ENCODE measurements at regions not wholly inside any gene's neighbourhood (a gene's known extent, or its start where the extent isn't known, plus 50 kb on each side); places are given as distances from the start of the nearest gene placed in this dataset.

- peaks cover 27% of the 10 kb centered on the region for H3K36me3 Mint-ChIP-seq (ENCODE audit: unreplicated experiment)
- H3K27me3 Mint-ChIP-seq (ENCODE audit: unreplicated experiment): no peaks in the 10 kb centered on the region
- TF ChIP-seq, protein P1, sequence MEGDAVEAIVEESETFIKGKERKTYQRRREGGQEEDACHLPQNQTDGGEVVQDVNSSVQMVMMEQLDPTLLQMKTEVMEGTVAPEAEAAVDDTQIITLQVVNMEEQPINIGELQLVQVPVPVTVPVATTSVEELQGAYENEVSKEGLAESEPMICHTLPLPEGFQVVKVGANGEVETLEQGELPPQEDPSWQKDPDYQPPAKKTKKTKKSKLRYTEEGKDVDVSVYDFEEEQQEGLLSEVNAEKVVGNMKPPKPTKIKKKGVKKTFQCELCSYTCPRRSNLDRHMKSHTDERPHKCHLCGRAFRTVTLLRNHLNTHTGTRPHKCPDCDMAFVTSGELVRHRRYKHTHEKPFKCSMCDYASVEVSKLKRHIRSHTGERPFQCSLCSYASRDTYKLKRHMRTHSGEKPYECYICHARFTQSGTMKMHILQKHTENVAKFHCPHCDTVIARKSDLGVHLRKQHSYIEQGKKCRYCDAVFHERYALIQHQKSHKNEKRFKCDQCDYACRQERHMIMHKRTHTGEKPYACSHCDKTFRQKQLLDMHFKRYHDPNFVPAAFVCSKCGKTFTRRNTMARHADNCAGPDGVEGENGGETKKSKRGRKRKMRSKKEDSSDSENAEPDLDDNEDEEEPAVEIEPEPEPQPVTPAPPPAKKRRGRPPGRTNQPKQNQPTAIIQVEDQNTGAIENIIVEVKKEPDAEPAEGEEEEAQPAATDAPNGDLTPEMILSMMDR (IDR thresholded peaks at IDR 0.05; ENCODE audit: partially characterized antibody, unreplicated experiment): no peak
- no peak overlapping the region for H3K4me3 Mint-ChIP-seq (ENCODE audit: unreplicated experiment)
- no peak overlapping the region for H3K27ac Mint-ChIP-seq (ENCODE audit: unreplicated experiment)
- peaks cover 3% of the 10 kb centered on the region for H3K4me1 Mint-ChIP-seq (ENCODE audit: low read depth, unreplicated experiment)
- no peak for DNase-seq
- peaks cover 2% of the 10 kb centered on the region for H3K9me3 Mint-ChIP-seq (ENCODE audit: unreplicated experiment)
Measured at GRCh38 chr2:236464140-236464539, 105.5 kb upstream of the ACKR3 start.

DNA sequence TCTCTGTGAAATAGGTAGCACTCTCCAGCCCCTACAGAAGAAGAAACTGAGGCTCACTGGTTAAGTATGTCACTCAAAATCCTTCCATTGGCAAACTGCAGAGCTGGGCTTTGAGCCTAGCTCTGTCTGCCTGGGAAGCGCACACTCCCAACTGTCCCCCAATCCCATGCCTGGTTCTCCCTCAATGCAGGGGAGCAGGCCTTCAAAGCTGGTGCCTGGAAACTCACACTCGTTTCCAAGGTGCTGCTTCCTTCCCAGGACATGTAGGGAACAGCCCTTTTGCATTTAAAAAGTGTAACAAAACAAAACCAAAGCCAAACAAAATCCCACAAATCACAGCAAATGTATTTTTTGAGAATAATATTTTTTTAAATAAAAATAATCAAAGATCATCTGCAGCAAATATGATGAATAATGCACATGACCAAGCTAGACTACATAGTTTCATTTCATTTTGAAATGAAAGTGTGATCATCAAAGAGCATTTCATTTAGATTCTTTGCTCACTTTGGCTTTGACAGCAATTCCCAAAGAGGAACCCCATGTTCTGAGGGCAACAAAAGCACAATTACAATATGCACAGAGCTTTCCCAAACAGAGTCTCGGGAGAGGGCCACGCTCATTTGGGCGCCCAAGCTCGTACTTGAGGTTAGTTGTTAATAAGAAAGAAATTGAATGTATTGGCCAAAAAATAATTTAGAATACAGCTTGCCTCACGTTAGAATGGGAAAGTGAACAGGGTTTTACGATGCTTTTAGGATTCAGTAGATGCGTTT is 96.7 kb upstream of the ACKR3 start:
- no peaks in the 10 kb centered on the region for H3K4me1 Mint-ChIP-seq (ENCODE audit: low read depth, unreplicated experiment)
- H3K27me3 Mint-ChIP-seq (ENCODE audit: unreplicated experiment): no peaks in the 10 kb centered on the region
- H3K9me3 Mint-ChIP-seq (ENCODE audit: unreplicated experiment): no peaks in the 10 kb centered on the region
- TF ChIP-seq, protein P1 (IDR thresholded peaks at IDR 0.05; ENCODE audit: partially characterized antibody, unreplicated experiment): no peak
- H3K4me3 Mint-ChIP-seq (ENCODE audit: unreplicated experiment): no peak overlapping the region
- H3K36me3 Mint-ChIP-seq (ENCODE audit: unreplicated experiment): no peaks in the 10 kb centered on the region
- DNase-seq: no peak
- H3K27ac Mint-ChIP-seq (ENCODE audit: unreplicated experiment): no peak overlapping the region

- no peak overlapping the region for H3K27ac Mint-ChIP-seq (ENCODE audit: unreplicated experiment)
- TF ChIP-seq, protein P1 (IDR thresholded peaks at IDR 0.05; ENCODE audit: partially characterized antibody, unreplicated experiment): no peak
- no peaks in the 10 kb centered on the region for H3K4me1 Mint-ChIP-seq (ENCODE audit: low read depth, unreplicated experiment)
- no peak for DNase-seq
- H3K9me3 Mint-ChIP-seq (ENCODE audit: unreplicated experiment): no peaks in the 10 kb centered on the region
- no peak overlapping the region for H3K4me3 Mint-ChIP-seq (ENCODE audit: unreplicated experiment)
- no peaks in the 10 kb centered on the region for H3K36me3 Mint-ChIP-seq (ENCODE audit: unreplicated experiment)
- H3K27me3 Mint-ChIP-seq (ENCODE audit: unreplicated experiment): no peaks in the 10 kb centered on the region
Measured at GRCh38 chr2:236473691-236474090, 95.9 kb upstream of the ACKR3 start.

- H3K36me3 Mint-ChIP-seq (ENCODE audit: unreplicated experiment): peaks cover 25% of the 10 kb centered on the region
- no peak overlapping the region for H3K4me3 Mint-ChIP-seq (ENCODE audit: unreplicated experiment)
- H3K4me1 Mint-ChIP-seq (ENCODE audit: low read depth, unreplicated experiment): no peaks in the 10 kb centered on the region
- DNase-seq: no peak
- peaks cover 2% of the 10 kb centered on the region for H3K9me3 Mint-ChIP-seq (ENCODE audit: unreplicated experiment)
- no peak overlapping the region for H3K27ac Mint-ChIP-seq (ENCODE audit: unreplicated experiment)
- TF ChIP-seq, protein P1 (IDR thresholded peaks at IDR 0.05; ENCODE audit: partially characterized antibody, unreplicated experiment): no peak
- no peaks in the 10 kb centered on the region for H3K27me3 Mint-ChIP-seq (ENCODE audit: unreplicated experiment)
Measured at GRCh38 chr2:236479814-236480213, 89.8 kb upstream of the ACKR3 start.

GRCh38 chr2:236483102-236483501 is 86.5 kb upstream of the ACKR3 start:
- Mint-ChIP-seq H3K4me1 (ENCODE audit: low read depth, unreplicated experiment) (peaks cover 7% of the 10 kb centered on the region), H3K9me3 (ENCODE audit: unreplicated experiment) (peaks cover 2% of the 10 kb centered on the region), H3K4me3 (ENCODE audit: unreplicated experiment) (no peak overlapping the region), H3K36me3 (ENCODE audit: unreplicated experiment) (peaks cover 25% of the 10 kb centered on the region), H3K27ac (ENCODE audit: unreplicated experiment) (no peak overlapping the region), H3K27me3 (ENCODE audit: unreplicated experiment) (no peaks in the 10 kb centered on the region)
- TF ChIP-seq, protein P1 (IDR thresholded peaks at IDR 0.05; ENCODE audit: partially characterized antibody, unreplicated experiment): no peak
- DNase-seq: no peak

Data from glutamatergic neuron (in vitro differentiated cells).